ENCODE measurements at regions not wholly inside any gene's neighbourhood (a gene's known extent, or its start where the extent isn't known, plus 50 kb on each side); places are given as distances from the start of the nearest gene placed in this dataset.

- Histone ChIP-seq H3K27me3 (replicated peaks in 1 of 4; ENCODE audit: control insufficient read depth in 3 of 4, extremely low read depth in 1 of 4, insufficient read depth in 3 of 4, low read length in 3 of 4) (no peaks in the 10 kb centered on the region), H4K8ac (ENCODE audit: extremely low read depth, insufficient read depth, low read length) (no peak overlapping the region), H2BK120ac (replicated peaks; ENCODE audit: low read depth, low read length) (no peak overlapping the region), H2BK20ac (ENCODE audit: low read length) (no peak overlapping the region), H2AFZ (ENCODE audit: low read length) (no peak overlapping the region), H3K18ac (ENCODE audit: extremely low read depth, low read length) (no peak overlapping the region), H3K23ac (ENCODE audit: insufficient read length) (no peak overlapping the region), H4K5ac (ENCODE audit: insufficient read length, low read depth, low read length) (no peak overlapping the region), H3K9me3 (ENCODE audit: insufficient read depth in 2 of 2, low read depth in 1 of 2, low read length in 1 of 2) (peaks cover 50 to 98% of the 10 kb centered on the region in 2 experiments), H3K27ac (ENCODE audit: low read depth, low read length) (no peak overlapping the region), H2BK15ac (ENCODE audit: low read length) (no peak overlapping the region), H4K20me1 (replicated peaks in 1 of 2; ENCODE audit: control insufficient read depth in 1 of 2, insufficient read depth in 2 of 2, low read length in 2 of 2) (no peaks in the 10 kb centered on the region), H3K4me1 (replicated peaks in 1 of 4; ENCODE audit: control insufficient read depth in 3 of 4, insufficient read depth in 4 of 4, low read length in 3 of 4) (no peaks in the 10 kb centered on the region), H3K14ac (ENCODE audit: insufficient read length) (no peak overlapping the region), H3K9ac (replicated peaks in 1 of 4; ENCODE audit: extremely low read depth in 1 of 4, low read depth in 3 of 4, low read length in 3 of 4) (no peak overlapping the region), H2BK5ac (ENCODE audit: low read depth, low read length) (no peak overlapping the region), H4K91ac (replicated peaks; ENCODE audit: insufficient read length, low read length) (no peak overlapping the region), H3K4ac (replicated peaks; ENCODE audit: insufficient read length, low read depth, low read length) (no peak overlapping the region), H2BK12ac (ENCODE audit: low read depth, low read length) (no peak overlapping the region), H3K23me2 (ENCODE audit: low read depth, low read length) (no peaks in the 10 kb centered on the region), H3K36me3 (ENCODE audit: control insufficient read depth in 2 of 4, insufficient read depth in 4 of 4, low read length in 3 of 4) (no peaks in the 10 kb centered on the region), H3K4me3 (ENCODE audit: extremely low read depth in 1 of 4, insufficient read depth in 2 of 4, low read depth in 3 of 4, low read length in 4 of 4) (no peak overlapping the region), H3K79me2 (ENCODE audit: control insufficient read depth in 1 of 2, insufficient read depth in 2 of 2, low read length in 2 of 2) (no peaks in the 10 kb centered on the region), H2AK5ac (ENCODE audit: low read depth, low read length) (no peak overlapping the region), H3K56ac (replicated peaks; ENCODE audit: insufficient read length, low read depth, low read length) (no peak overlapping the region), H3K79me1 (ENCODE audit: low read depth, low read length) (no peaks in the 10 kb centered on the region), H3K4me2 (ENCODE audit: insufficient read depth in 1 of 2, low read depth in 2 of 2, low read length in 2 of 2) (no peak overlapping the region)
- 81% methylated on average over 5 of the region's 10 CpGs; no CpG with 5 or more reads in 1 of the 2 experiments for WGBS, 2 experiments (ENCODE audit: extremely low coverage in 1 of 2, insufficient coverage in 1 of 2, insufficient read length in 1 of 2, insufficient replicate concordance in 2 of 2, low coverage in 1 of 2, low lambda C conversion rate in 2 of 2, missing lambda C conversion rate in 1 of 2)
- no peak for FAIRE-seq
- ChIA-PET CTCF (ENCODE audit: partially characterized antibody) (no interaction called here), POLR2A (ENCODE audit: partially characterized antibody) (no interaction called here)
- no peak for DNase-seq (ENCODE audit: low read depth in 1 of 2, low spot score in 2 of 2)
- TF ChIP-seq EZH2 (IDR thresholded peaks at IDR 0.05; ENCODE audit: low read depth, low read length, severe bottlenecking) (no peak), CBX5 (IDR thresholded peaks at IDR 0.05; ENCODE audit: low read depth, low read length) (0 out of 2 replicates have a peak, but pooled peaks have one; percentile 3)
Measured at GRCh38 chr14:105917933-105918436, 391.6 kb downstream of the TMEM121 start.

Data from H1 (cell line).